ENCODE measurements at regions not wholly inside any gene's neighbourhood (a gene's known extent, or its start where the extent isn't known, plus 50 kb on each side); places are given as distances from the start of the nearest gene placed in this dataset.

- intact Hi-C loops (cut with DNase I) = no loop called here
- whole genome bisulfite sequencing (ENCODE audit: insufficient coverage, low coverage, low lambda C conversion rate, missing lambda C conversion rate) = 14% methylated on average over 1 of the region's 1 CpG
These were observed 70.3 kb upstream of the CNTLN start for GRCh38 chr9:17064558-17064957.

GRCh38 chr9:17063535-17064135, 71.2 kb upstream of the CNTLN start:
- ATAC-seq (peak; percentile 87 to 97 (median 96)), DNase-seq (no peak)

More at GRCh38 chr9:17064558-17064957, 70.3 kb upstream of the CNTLN start:
- DNase-seq (no peak), ATAC-seq (peak in 3 of 4 donors; percentile 35 to 80 (median 54))
- Histone ChIP-seq H3K27ac (no peak overlapping the region), H3K27me3 (no peaks in the 10 kb centered on the region), H3K9me3 (no peaks in the 10 kb centered on the region), H3K36me3 (no peaks in the 10 kb centered on the region), H3K4me1 (peaks cover 0 to 4% (median 0%) of the 10 kb centered on the region in 4 donors), H3K4me3 (no peak overlapping the region)
- no peak for TF ChIP-seq CTCF (IDR thresholded peaks at IDR 0.05)
- TF ChIP-seq POLR2A (IDR thresholded peaks at IDR 0.05) = no peak

GRCh38 chr9:17062497-17062896, 72.3 kb upstream of the CNTLN start:
- no peak for ATAC-seq

More at GRCh38 chr9:17063535-17064135, 71.2 kb upstream of the CNTLN start:
- 0% methylated on average over 2 of the region's 2 CpGs for WGBS (ENCODE audit: insufficient coverage, low coverage, low lambda C conversion rate, missing lambda C conversion rate)
- H3K27me3 ChIP-seq = no peaks in the 10 kb centered on the region
- H3K9me3 ChIP-seq = no peaks in the 10 kb centered on the region
- intact Hi-C loops (cut with DNase I) = no loop called here
- H3K4me3 ChIP-seq = no peak overlapping the region
- no peaks in the 10 kb centered on the region for H3K36me3 ChIP-seq
- no peak overlapping the region for H3K27ac ChIP-seq
- peak; percentile 72 to 89 (median 86) for TF ChIP-seq CTCF (IDR thresholded peaks at IDR 0.05)
- no peak for TF ChIP-seq POLR2A (IDR thresholded peaks at IDR 0.05)
- H3K4me1 ChIP-seq = peaks cover 0 to 4% (median 0%) of the 10 kb centered on the region in 4 donors

GRCh38 chr9:17060450-17060849, 74.4 kb upstream of the CNTLN start:
- H3K27me3 ChIP-seq = no peaks in the 10 kb centered on the region
- H3K27ac ChIP-seq = no peak overlapping the region
- H3K4me3 ChIP-seq = no peak overlapping the region
- intact Hi-C loops (cut with DNase I) = no loop called here
- no peaks in the 10 kb centered on the region for H3K36me3 ChIP-seq
- H3K4me1 ChIP-seq = peaks cover 0 to 4% (median 0%) of the 10 kb centered on the region in 4 donors
- no peaks in the 10 kb centered on the region for H3K9me3 ChIP-seq
- TF ChIP-seq CTCF (IDR thresholded peaks at IDR 0.05) (no peak), POLR2A (IDR thresholded peaks at IDR 0.05) (no peak)
- DNase-seq = no peak
- no peak for ATAC-seq

More at GRCh38 chr9:17062497-17062896, 72.3 kb upstream of the CNTLN start:
- 58% methylated on average over 1 of the region's 1 CpG for WGBS (ENCODE audit: insufficient coverage, low coverage, low lambda C conversion rate, missing lambda C conversion rate)
- intact Hi-C loops (cut with DNase I) = no loop called here
- Histone ChIP-seq H3K27me3 (no peaks in the 10 kb centered on the region), H3K9me3 (no peaks in the 10 kb centered on the region), H3K27ac (no peak overlapping the region), H3K36me3 (no peaks in the 10 kb centered on the region), H3K4me3 (no peak overlapping the region), H3K4me1 (peaks cover 0 to 4% (median 0%) of the 10 kb centered on the region in 4 donors)
- no peak for DNase-seq
- TF ChIP-seq CTCF (IDR thresholded peaks at IDR 0.05) = no peak
- TF ChIP-seq POLR2A (IDR thresholded peaks at IDR 0.05) = no peak

All from right lobe of liver (tissue), 6 donors.